K562 (cell line): ENCODE measurements at regions not wholly inside any gene's neighbourhood (a gene's known extent, or its start where the extent isn't known, plus 50 kb on each side); places are given as distances from the start of the nearest gene placed in this dataset.

Source experiments
- ATF7 ChIP-seq: fragments of 450-650 bp; IDR thresholded peaks from 2 replicates; pipeline ENCODE4 v1.7.1; 2014; ENCODE audit warnings: mild to moderate bottlenecking, moderate library complexity
- CBX3 ChIP-seq, 2 experiments: IDR thresholded peaks; 1 replicate in 1 of 2; 2 replicates in 1 of 2; pipeline ENCODE4 v1.6.1; 2012; ENCODE audit warnings: inconsistent platforms in 2 of 2, low read length in 2 of 2, borderline replicate concordance in 1 of 2, control low read depth in 1 of 2
- CREB1 ChIP-seq, 2 experiments: sonication (generic) in 1 of 2; formaldehyde crosslinking in 1 of 2; IDR thresholded peaks; 2 replicates each; pipeline versions ENCODE4 v1.6.1 to v1.8.0; 2012 to 2022; ENCODE audit warnings: inconsistent platforms in 1 of 2, mild to moderate bottlenecking in 1 of 2, missing genetic modification reagents in 1 of 2, moderate library complexity in 1 of 2
- ETV6 ChIP-seq, 3 experiments: fragments of 150-350 bp in 1 of 3; sonication (generic) in 1 of 3; formaldehyde crosslinking in 1 of 3; IDR thresholded peaks; 2 replicates each; pipeline versions ENCODE4 v1.6.1 to v1.8.0; 2014 to 2022; ENCODE audit warnings: borderline replicate concordance in 2 of 3, low read depth in 2 of 3, antibody characterized with exemption in 1 of 3, low read length in 1 of 3, mild to moderate bottlenecking in 1 of 3, missing genetic modification reagents in 1 of 3
- NKRF ChIP-seq: fragments of 450-650 bp; IDR thresholded peaks from 2 replicates; pipeline ENCODE4 v1.6.1; 2016; ENCODE audit warnings: borderline replicate concordance
- PURB ChIP-seq: sonication (generic); formaldehyde crosslinking; IDR thresholded peaks from 2 replicates; pipeline ENCODE4 v1.9.0; 2021; ENCODE audit warnings: low read depth, mild to moderate bottlenecking, missing genetic modification reagents
- RBM39 ChIP-seq: fragments of 200-400 bp; formaldehyde crosslinking; optimal IDR thresholded peaks from 2 replicates; pipeline ENCODE3; 2018; ENCODE audit warnings: low read depth, low read length
- SP1 ChIP-seq: sonication (generic); formaldehyde crosslinking; IDR thresholded peaks from 2 replicates; pipeline ENCODE4 v1.8.1; 2022; ENCODE audit warnings: mild to moderate bottlenecking, missing genetic modification reagents
- ZNF23 ChIP-seq: fragments of 250-450 bp; sonication (Bioruptor Pico); IDR thresholded peaks from 2 replicates; pipeline ENCODE4 v1.4.0; 2020; ENCODE audit warnings: mild to moderate bottlenecking
- ZNF696 ChIP-seq: fragments of 250-450 bp; sonication (Bioruptor Pico); conservative IDR thresholded peaks from 2 replicates; pipeline ENCODE4 v1.4.0; 2020; ENCODE audit warnings: mild to moderate bottlenecking, moderate library complexity
- ZNF740 ChIP-seq, 3 experiments: fragments of 200-800 bp in 1 of 3; sonication (Bioruptor generic) in 1 of 3; sonication (generic) in 1 of 3; formaldehyde crosslinking in 1 of 3; IDR thresholded peaks; 2 replicates each; pipeline versions ENCODE4 v1.6.1 to v1.8.0; 2016 to 2022; ENCODE audit warnings: mild to moderate bottlenecking in 2 of 3, missing compliant biosample characterization in 2 of 3, missing genetic modification characterization in 2 of 3, missing genetic modification reagents in 1 of 3

GRCh38 chr4:156193800-156194199, 240.1 kb upstream of the CTSO start (continued):
- TF ChIP-seq ZNF740 (CRISPR knock-in tag; IDR thresholded peaks at IDR 0.05) (no peak), ZNF740 (tag; IDR thresholded peaks at IDR 0.05) (no peak), SP1 (CRISPR knock-in tag) (no peak), NKRF (no peak), ZNF696 (CRISPR knock-in tag) (no peak), CBX3 (IDR thresholded peaks at IDR 0.05; ENCODE audit: borderline replicate concordance in 1 of 2, low read length in 2 of 2) (no peak), PURB (CRISPR knock-in tag) (no peak), ZNF23 (CRISPR knock-in tag) (no peak), RBM39 (no peak), ATF7 (no peak), CREB1 (IDR thresholded peaks at IDR 0.05) (no peak), CREB1 (CRISPR knock-in tag; IDR thresholded peaks at IDR 0.05) (no peak), ETV6 (IDR thresholded peaks at IDR 0.05; ENCODE audit: borderline replicate concordance in 1 of 2, low read depth in 2 of 2, low read length in 1 of 2) (no peak), ETV6 (CRISPR knock-in tag; IDR thresholded peaks at IDR 0.05; ENCODE audit: borderline replicate concordance) (no peak)
- TF ChIP-seq, all 486 proteins: peak for 0
